H9 (cell line): ENCODE measurements at regions not wholly inside any gene's neighbourhood (a gene's known extent, or its start where the extent isn't known, plus 50 kb on each side); places are given as distances from the start of the nearest gene placed in this dataset.

ENCODE experiments used
- DNase-seq: peaks from one replicate; pipeline ENCODE4 v3.0.0-alpha.2; 2017
- H2AFZ ChIP-seq: one replicate; pipeline ENCODE4 v1.6.1; 2013; ENCODE audit warnings: mild to moderate bottlenecking, low read length, control low read depth, moderate library complexity
- H2AK5ac ChIP-seq: 2 replicates; pipeline ENCODE4 v1.6.1; 2013; ENCODE audit warnings: low read length, control low read depth, mixed read lengths; ENCODE audit not compliant: insufficient read length
- H2BK120ac ChIP-seq: one replicate; pipeline ENCODE4 v1.6.1; 2013; ENCODE audit warnings: low read depth, mild to moderate bottlenecking, low read length, control low read depth, inconsistent platforms; ENCODE audit not compliant: poor library complexity, severe bottlenecking
- H2BK12ac ChIP-seq: 2 replicates; pipeline ENCODE4 v1.6.1; 2013; ENCODE audit warnings: low read length, control low read depth, mixed read lengths, low read depth; ENCODE audit not compliant: insufficient read length
- H2BK15ac ChIP-seq: 2 replicates; pipeline ENCODE4 v1.6.1; 2013; ENCODE audit warnings: low read depth, low read length, control low read depth
- H2BK20ac ChIP-seq: one replicate; pipeline ENCODE4 v1.6.1; 2013; ENCODE audit warnings: low read depth, mild to moderate bottlenecking, low read length, control low read depth, inconsistent platforms; ENCODE audit not compliant: poor library complexity, severe bottlenecking
- H2BK5ac ChIP-seq: 2 replicates; pipeline ENCODE4 v1.6.1; 2013; ENCODE audit warnings: low read length, control low read depth, mixed read lengths; ENCODE audit not compliant: insufficient read length
- H3K14ac ChIP-seq: 2 replicates; pipeline ENCODE4 v1.6.1; 2013; ENCODE audit warnings: low read length, control low read depth; ENCODE audit not compliant: insufficient read depth
- H3K18ac ChIP-seq: 2 replicates; pipeline ENCODE4 v1.6.1; 2013; ENCODE audit warnings: low read depth, mild to moderate bottlenecking, mixed read lengths, low read length, control low read depth; ENCODE audit not compliant: insufficient read length
- H3K23ac ChIP-seq: 2 replicates; pipeline ENCODE4 v1.6.1; 2013; ENCODE audit warnings: low read length, control low read depth, mixed read lengths, low read depth; ENCODE audit not compliant: insufficient read length
- H3K23me2 ChIP-seq: 2 replicates; pipeline ENCODE4 v1.6.1; 2013; ENCODE audit warnings: low read depth, mild to moderate bottlenecking, mixed read lengths, low read length, control low read depth; ENCODE audit not compliant: insufficient read length, poor library complexity, severe bottlenecking
- H3K27ac ChIP-seq: 2 replicates; pipeline ENCODE4 v1.5.1; 2013; ENCODE audit warnings: low read length, control low read depth, mixed read lengths, low read depth; ENCODE audit not compliant: insufficient read length
- H3K27me3 ChIP-seq: 2 replicates; pipeline ENCODE4 v1.6.1; 2013; ENCODE audit warnings: low read length, control low read depth, inconsistent platforms; ENCODE audit not compliant: insufficient read depth
- H3K4ac ChIP-seq: 2 replicates; pipeline ENCODE4 v1.6.1; 2013; ENCODE audit warnings: low read depth, mild to moderate bottlenecking, control low read depth, inconsistent platforms, low read length, moderate library complexity
- H3K4me1 ChIP-seq: 2 replicates; pipeline ENCODE4 v1.6.1; 2013; ENCODE audit warnings: low read length, control low read depth, inconsistent platforms; ENCODE audit not compliant: insufficient read depth
- H3K4me2 ChIP-seq: 2 replicates; pipeline ENCODE4 v1.6.1; 2013; ENCODE audit warnings: low read length, control low read depth, mixed read lengths; ENCODE audit not compliant: insufficient read length, insufficient read depth
- H3K56ac ChIP-seq: 2 replicates; pipeline ENCODE4 v1.6.1; 2013; ENCODE audit warnings: low read depth, mild to moderate bottlenecking, mixed read lengths, low read length, control low read depth; ENCODE audit not compliant: insufficient read length
- H3K79me1 ChIP-seq: 2 replicates; pipeline ENCODE4 v1.6.1; 2013; ENCODE audit warnings: low read depth, mild to moderate bottlenecking, moderate library complexity, low read length, control low read depth, inconsistent platforms; ENCODE audit not compliant: insufficient read depth, poor library complexity, severe bottlenecking
- H3K79me2 ChIP-seq: 2 replicates; pipeline ENCODE4 v1.6.1; 2013; ENCODE audit warnings: low read length, control low read depth, inconsistent platforms; ENCODE audit not compliant: insufficient read depth
- H3K9ac ChIP-seq: 2 replicates; pipeline ENCODE4 v1.6.1; 2013; ENCODE audit warnings: low read length, control low read depth, mixed read lengths; ENCODE audit not compliant: insufficient read length; ENCODE audit errors: extremely low read depth
- H3K9me3 ChIP-seq: one replicate; pipeline ENCODE4 v1.6.1; 2013; ENCODE audit warnings: low read depth, low read length, inconsistent platforms; ENCODE audit not compliant: control insufficient read depth
- H3T11ph ChIP-seq: one replicate; pipeline ENCODE4 v1.6.1; 2013; ENCODE audit warnings: mild to moderate bottlenecking, low read length, control low read depth, inconsistent platforms
- H4K20me1 ChIP-seq: one replicate; pipeline ENCODE4 v1.6.1; 2013; ENCODE audit not compliant: control insufficient read depth, insufficient read length, insufficient read depth
- H4K5ac ChIP-seq: 2 replicates; pipeline ENCODE4 v1.6.1; 2013; ENCODE audit warnings: low read depth, mild to moderate bottlenecking, mixed read lengths, low read length, control low read depth; ENCODE audit not compliant: insufficient read length
- H4K8ac ChIP-seq: replicated peaks from 2 replicates; pipeline ENCODE4 v1.6.1; 2013; ENCODE audit warnings: low read length, control low read depth, mixed read lengths, low read depth; ENCODE audit not compliant: insufficient read length
- H4K91ac ChIP-seq: 2 replicates; pipeline ENCODE4 v1.6.1; 2013; ENCODE audit warnings: low read depth, mild to moderate bottlenecking, moderate library complexity, mixed read lengths, low read length, control low read depth; ENCODE audit not compliant: insufficient read length
- H3K27ac Mint-ChIP-seq, 3 experiments: 2 replicates in 2 of 3; 3 replicates in 1 of 3; pipeline ENCODE4 v1.8.0; 2020 to 2021; ENCODE audit warnings: mixed read lengths in 3 of 3, mild to moderate bottlenecking in 1 of 3, moderate library complexity in 1 of 3
- H3K27me3 Mint-ChIP-seq: 2 replicates; pipeline ENCODE4 v1.8.0; 2021; ENCODE audit warnings: low read depth, mild to moderate bottlenecking, moderate library complexity, mixed read lengths
- H3K36me3 Mint-ChIP-seq, 3 experiments: 2 replicates in 2 of 3; 3 replicates in 1 of 3; pipeline ENCODE4 v1.8.0; 2020 to 2021; ENCODE audit warnings: low read depth in 3 of 3, mixed read lengths in 3 of 3; ENCODE audit not compliant: insufficient read depth in 1 of 3
- H3K4me1 Mint-ChIP-seq, 2 experiments: 2 replicates each; pipeline ENCODE4 v1.8.0; 2020; ENCODE audit warnings: mixed read lengths in 2 of 2
- H3K4me3 Mint-ChIP-seq, 2 experiments: 2 replicates in 1 of 2; 3 replicates in 1 of 2; pipeline ENCODE4 v1.8.0; 2020 to 2021; ENCODE audit warnings: mild to moderate bottlenecking in 2 of 2, mixed read lengths in 2 of 2, moderate library complexity in 1 of 2
- H3K9me3 Mint-ChIP-seq, 2 experiments: 2 replicates in 1 of 2; 3 replicates in 1 of 2; pipeline ENCODE4 v1.8.0; 2020; ENCODE audit warnings: mild to moderate bottlenecking in 2 of 2, mixed read lengths in 2 of 2, moderate library complexity in 1 of 2
- WGBS: extraction: QIAGEN DNeasy Blood & Tissue Kit; methylation state at CpG from one replicate; pipeline ENCODE4 v1.1.7; 2013; ENCODE audit warnings: missing lambda C conversion rate, low lambda C conversion rate, mixed read lengths; ENCODE audit not compliant: insufficient read length; ENCODE audit errors: extremely low coverage; 5-methylcytosine and 5-hydroxymethylcytosine counted together
- TF ChIP-seq, protein P1 (sequence below): fragments of 200-600 bp; sonication (generic); conservative IDR thresholded peaks from 3 replicates; pipeline ENCODE4 v1.8.0; 2021; ENCODE audit warnings: antibody characterized with exemption, mild to moderate bottlenecking

DNA sequence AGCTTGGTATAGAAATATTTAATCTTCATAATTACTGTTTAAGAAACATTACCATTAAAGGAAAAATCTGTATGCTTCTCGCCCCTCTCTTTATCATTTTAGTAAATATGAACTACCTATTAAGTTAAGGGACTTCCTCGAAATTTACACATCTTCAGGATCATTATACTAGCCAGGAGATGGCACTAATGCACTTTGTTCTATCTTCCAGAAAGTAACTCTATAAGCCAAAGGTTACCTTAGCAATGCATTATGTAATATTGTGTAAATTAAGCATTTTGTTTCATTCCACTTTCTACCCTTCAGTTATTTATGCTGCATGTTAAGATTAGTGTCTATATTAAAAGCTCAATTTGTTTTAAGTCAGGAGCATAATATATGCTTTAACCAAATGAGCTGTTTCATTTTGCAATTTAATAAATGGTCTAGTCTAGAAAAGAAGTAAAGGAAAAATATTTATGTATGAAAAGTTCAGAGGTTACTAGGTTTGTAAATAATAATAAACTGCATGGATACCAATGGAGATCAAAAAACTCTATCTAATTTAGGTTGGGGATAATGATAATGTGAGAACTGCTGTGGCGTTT, 128.5 kb downstream of the ANKRD7 start:
- DNase-seq = no peak
- no peak overlapping the region for H3K56ac ChIP-seq
- Mint-ChIP-seq H3K4me1 (peaks cover 7 to 9% of the 10 kb centered on the region in 2 experiments), H3K27me3 (no peaks in the 10 kb centered on the region), H3K27ac (no peak overlapping the region), H3K36me3 (peaks cover 0 to 12% (median 4%) of the 10 kb centered on the region in 3 experiments; a peak in 6 of 7 replicates), H3K4me3 (no peak overlapping the region), H3K9me3 (peaks cover 7 to 15% of the 10 kb centered on the region in 2 experiments; a peak in 4 of 5 replicates)
- no peak overlapping the region for H3K27ac ChIP-seq
- no peaks in the 10 kb centered on the region for H3K9me3 ChIP-seq
- no peak overlapping the region for H4K8ac ChIP-seq
- no peak overlapping the region for H2BK120ac ChIP-seq
- no peak overlapping the region for H4K5ac ChIP-seq
- no peak overlapping the region for H3K4ac ChIP-seq
- H3K4me1 ChIP-seq = no peaks in the 10 kb centered on the region
- no peaks in the 10 kb centered on the region for H3K79me2 ChIP-seq
- no peaks in the 10 kb centered on the region for H4K20me1 ChIP-seq
- H2BK15ac ChIP-seq = no peak overlapping the region
- no peak overlapping the region for H2AK5ac ChIP-seq
- no peak overlapping the region for H2BK5ac ChIP-seq
- no peak overlapping the region for H3K9ac ChIP-seq
- no peaks in the 10 kb centered on the region for H3K79me1 ChIP-seq
- H3K23me2 ChIP-seq = no peaks in the 10 kb centered on the region
- no peak overlapping the region for H2BK20ac ChIP-seq
- H2AFZ ChIP-seq = no peak overlapping the region
- no peak overlapping the region for H3T11ph ChIP-seq
- no peaks in the 10 kb centered on the region for H3K27me3 ChIP-seq
- H3K23ac ChIP-seq = no peak overlapping the region
- TF ChIP-seq, protein P1, sequence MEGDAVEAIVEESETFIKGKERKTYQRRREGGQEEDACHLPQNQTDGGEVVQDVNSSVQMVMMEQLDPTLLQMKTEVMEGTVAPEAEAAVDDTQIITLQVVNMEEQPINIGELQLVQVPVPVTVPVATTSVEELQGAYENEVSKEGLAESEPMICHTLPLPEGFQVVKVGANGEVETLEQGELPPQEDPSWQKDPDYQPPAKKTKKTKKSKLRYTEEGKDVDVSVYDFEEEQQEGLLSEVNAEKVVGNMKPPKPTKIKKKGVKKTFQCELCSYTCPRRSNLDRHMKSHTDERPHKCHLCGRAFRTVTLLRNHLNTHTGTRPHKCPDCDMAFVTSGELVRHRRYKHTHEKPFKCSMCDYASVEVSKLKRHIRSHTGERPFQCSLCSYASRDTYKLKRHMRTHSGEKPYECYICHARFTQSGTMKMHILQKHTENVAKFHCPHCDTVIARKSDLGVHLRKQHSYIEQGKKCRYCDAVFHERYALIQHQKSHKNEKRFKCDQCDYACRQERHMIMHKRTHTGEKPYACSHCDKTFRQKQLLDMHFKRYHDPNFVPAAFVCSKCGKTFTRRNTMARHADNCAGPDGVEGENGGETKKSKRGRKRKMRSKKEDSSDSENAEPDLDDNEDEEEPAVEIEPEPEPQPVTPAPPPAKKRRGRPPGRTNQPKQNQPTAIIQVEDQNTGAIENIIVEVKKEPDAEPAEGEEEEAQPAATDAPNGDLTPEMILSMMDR = peak; percentile 59; the same call in 2 of the 3 replicates
- H3K4me2 ChIP-seq = no peak overlapping the region
- WGBS = no CpG with 5 or more reads among the region's 3 CpGs
- no peak overlapping the region for H3K14ac ChIP-seq
- no peak overlapping the region for H2BK12ac ChIP-seq
- no peak overlapping the region for H3K18ac ChIP-seq
- no peak overlapping the region for H4K91ac ChIP-seq
